Stimulated activated CD8-positive, alpha-beta memory T cell treated with anti-CD3 and anti-CD28 coated beads, Interleukin-4, amount 100 ng/mL, for 48 hours (primary cell): ENCODE measurements at regions not wholly inside any gene's neighbourhood (a gene's known extent, or its start where the extent isn't known, plus 50 kb on each side); places are given as distances from the start of the nearest gene placed in this dataset.

Experiments
- DNase-seq: peaks from one replicate; pipeline ENCODE4 v3.0.0-alpha.2; 2020

DNA sequence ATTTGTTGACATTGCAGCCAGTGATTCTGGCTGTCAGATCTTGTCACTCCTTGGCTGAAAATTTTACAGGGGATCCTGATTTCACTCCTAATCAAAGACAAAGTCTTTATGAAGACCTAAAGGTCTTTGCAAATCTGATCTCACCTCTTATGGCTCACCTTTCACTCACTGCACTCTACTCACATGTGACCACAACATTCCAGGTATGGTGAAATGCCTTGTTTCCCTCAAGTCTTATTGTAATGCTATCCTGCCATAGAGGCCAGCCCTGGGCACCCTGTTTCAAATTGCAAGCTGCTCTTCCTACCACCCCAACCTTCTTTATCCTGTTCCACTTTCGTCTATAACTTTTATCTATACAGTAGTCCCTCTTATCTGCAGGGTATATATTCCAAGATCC is 200.1 kb downstream of the NDFIP2 start:
- DNase-seq: no peak

- DNase-seq: no peak
Observed at GRCh38 chr13:79680485-79680884, 199.5 kb downstream of the NDFIP2 start.

DNA sequence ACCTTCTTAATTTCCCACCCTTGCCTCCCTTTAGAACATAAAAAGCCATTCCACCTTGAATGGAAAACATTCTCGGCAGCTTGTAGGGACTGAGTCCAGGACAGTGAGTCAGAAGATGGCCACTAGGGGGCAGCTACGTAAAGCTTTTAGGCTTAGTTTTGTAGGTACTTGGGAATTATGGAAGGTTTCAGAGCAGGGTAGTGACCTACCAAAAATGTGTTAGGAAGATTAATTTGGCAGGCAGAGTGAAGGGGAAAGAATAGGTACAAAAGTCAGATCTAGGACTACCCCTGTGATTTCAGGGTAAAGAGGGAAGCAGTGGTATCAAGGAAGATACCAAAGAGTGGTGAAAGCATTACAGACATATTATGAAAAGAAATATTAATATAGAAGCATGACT is 198.4 kb downstream of the NDFIP2 start:
- peak; percentile 73 for DNase-seq

DNA sequence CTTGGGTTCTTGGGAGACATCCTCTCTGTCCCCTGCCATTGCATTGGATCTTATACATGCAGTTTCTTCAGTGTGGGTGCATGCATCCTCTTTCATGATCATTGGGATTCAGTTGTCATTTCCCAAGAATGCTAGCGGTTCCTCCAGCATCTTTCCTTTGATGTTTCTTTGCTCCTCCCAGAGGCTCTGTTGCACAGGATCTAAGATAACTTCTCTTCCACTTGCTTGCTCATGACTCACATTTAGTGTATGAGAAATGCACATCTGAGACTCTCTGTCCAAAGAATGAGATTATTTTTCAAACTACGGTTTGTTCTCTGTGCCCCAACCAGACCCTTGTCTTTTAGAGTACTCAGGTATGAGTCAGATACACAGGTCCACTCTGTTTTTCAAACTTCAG is 197.1 kb downstream of the NDFIP2 start:
- no peak for DNase-seq

GRCh38 chr13:79675931-79676660 is 195.1 kb downstream of the NDFIP2 start:
- no peak for DNase-seq

DNA sequence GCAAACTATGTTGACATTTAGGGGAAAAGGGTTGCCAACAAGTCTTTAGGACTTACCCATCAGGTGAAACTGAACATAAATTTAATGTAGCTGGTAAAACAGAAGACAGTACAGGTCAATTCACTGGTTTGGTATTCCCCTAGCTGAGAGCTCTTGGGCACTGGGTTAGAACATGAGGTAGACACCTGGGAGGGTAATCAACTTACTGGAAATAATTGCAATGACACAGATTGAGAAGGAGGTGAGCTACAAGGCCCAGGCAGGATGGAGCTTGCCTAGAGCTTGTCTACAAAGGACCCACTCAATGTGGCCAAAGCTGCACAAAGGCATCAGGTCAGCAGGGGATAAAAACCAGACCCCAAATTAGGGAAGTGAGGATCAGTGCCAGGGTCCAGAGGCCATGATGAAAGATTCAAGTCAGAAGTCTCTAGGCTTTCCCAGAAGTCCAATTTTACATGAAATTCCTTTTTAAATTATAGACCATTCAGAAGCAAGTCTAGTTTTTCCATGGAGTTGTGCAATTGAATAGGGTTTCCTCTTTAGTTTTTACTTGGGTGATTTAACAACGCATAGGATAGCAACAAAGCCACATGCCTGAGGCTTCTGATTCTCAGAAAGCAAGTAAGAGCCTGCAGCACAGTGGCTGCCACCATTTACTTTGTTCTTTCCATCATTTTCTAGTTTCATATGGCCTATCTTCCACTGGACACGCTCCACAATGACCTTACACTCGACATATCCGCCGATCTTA is 194.0 kb downstream of the NDFIP2 start:
- DNase-seq: no peak

DNA sequence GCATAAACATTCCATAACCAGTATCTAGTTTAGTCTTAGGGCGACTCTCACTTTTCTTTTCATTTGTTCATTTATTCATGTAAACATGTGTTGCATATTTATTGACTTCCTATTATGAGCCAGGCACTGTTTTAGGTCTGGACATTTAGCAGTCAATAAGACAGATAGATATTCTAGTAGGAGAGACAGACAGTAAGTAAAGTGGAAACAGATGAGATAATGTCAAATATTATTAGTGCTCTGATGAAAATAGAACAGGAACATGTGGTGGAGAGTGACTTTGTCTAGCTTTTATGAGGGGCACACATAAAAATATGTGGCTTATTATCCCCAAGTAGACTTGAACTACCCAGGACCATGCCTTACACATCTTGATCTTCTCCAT is 193.0 kb downstream of the NDFIP2 start:
- no peak for DNase-seq

- no peak for DNase-seq
Observed at GRCh38 chr13:79673310-79673992, 192.5 kb downstream of the NDFIP2 start.

- no peak for DNase-seq
Observed at GRCh38 chr13:79671420-79671819, 190.5 kb downstream of the NDFIP2 start.

DNA sequence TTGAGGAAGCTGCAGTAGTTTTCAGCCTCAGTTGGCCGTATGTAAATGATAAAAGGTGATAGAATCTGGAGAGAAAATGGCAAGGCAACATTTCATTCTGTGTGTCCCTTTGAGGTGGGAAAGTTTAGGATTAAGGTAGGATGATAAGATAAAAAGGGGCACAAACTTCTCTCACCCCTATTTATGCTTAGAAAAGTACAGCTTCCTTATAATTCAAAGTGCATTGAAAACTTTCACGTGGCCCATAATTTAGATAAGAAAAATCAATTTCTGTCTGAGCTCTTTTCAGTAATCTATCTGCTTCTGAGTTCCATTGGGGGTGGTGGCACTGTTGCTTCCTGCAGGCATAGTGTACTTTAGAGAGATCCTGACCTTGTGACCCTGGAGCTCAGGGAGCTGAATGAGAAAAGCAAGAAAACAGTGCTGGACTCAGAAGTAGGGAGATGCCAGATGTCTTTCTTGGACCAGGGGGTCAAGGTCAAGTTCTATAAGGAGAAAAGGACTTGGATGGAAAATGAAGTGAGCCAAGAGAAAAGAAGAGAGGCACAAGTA is 187.3 kb downstream of the NDFIP2 start:
- no peak for DNase-seq

GRCh38 chr13:79667771-79668170 is 186.8 kb downstream of the NDFIP2 start:
- no peak for DNase-seq

GRCh38 chr13:79663977-79664636 is 183.2 kb downstream of the NDFIP2 start:
- no peak for DNase-seq

DNA sequence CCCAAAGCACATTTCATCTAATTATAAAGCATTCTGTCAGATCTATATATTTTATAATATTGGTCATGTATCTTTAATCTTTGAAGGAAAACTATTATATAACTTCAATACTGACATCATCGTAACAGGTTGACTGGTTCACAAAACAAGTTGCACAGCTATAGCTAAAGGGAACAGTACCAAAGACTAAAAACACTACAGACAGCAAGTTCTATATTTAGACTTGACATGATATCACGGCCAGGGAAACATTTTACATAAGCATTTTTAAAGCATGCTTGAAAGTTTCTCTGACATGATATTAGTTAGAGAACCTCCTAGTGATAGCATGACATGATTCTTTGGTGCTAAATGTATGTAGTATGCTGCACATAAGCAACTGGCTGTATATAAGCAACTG is 182.5 kb downstream of the NDFIP2 start:
- DNase-seq: no peak

- no peak for DNase-seq
Observed at GRCh38 chr13:79662882-79663281, 181.9 kb downstream of the NDFIP2 start.

GRCh38 chr13:79660361-79660760 is 179.4 kb downstream of the NDFIP2 start:
- no peak for DNase-seq

DNA sequence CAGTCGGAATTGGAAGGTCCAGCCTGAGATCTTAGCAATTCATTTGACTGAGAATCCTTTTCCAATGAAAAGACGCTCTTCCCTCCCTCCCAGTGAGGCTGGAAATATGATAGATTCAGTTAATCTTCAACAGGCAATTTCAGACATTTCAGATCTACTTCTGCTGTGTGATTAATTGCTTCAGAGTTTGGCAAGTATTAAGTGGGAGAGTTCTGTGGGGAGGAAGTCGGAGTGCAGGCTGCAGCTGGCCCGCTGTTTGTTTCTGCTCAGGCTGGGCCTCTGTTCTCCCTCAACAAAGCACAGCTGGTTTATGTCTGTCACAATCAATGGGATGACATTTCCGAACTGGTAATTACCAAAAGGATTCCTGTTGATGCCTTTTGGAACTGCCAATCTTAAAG is 178.2 kb downstream of the NDFIP2 start:
- DNase-seq: no peak

- no peak for DNase-seq
Observed at GRCh38 chr13:79658333-79658975, 177.5 kb downstream of the NDFIP2 start.

- DNase-seq: no peak
Observed at GRCh38 chr13:79655509-79655908, 174.6 kb downstream of the NDFIP2 start.

- no peak for DNase-seq
Observed at GRCh38 chr13:79654520-79654919, 173.6 kb downstream of the NDFIP2 start.

- no peak for DNase-seq
Observed at GRCh38 chr13:79650688-79651087, 169.7 kb downstream of the NDFIP2 start.

- DNase-seq: no peak
Observed at GRCh38 chr13:79648191-79648590, 167.2 kb downstream of the NDFIP2 start.

DNA sequence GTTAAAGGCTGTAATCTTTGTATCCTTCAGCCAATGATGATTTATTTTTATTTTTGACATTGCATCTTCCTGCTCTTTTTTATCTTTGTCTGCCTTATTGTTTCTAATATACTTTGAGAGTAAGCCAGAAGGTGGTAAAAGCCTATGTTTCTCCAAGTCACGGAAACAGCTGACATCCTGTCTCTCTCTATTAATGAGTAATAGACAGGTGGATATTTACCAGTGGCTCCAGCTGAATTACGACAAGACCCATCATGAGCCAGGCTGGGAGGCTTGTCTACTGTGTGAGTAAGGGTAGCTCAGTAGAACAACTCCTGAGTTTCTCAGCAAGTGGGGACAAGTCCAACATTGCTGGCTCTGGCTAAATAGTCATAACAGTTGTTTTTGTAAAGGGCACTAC is 166.6 kb downstream of the NDFIP2 start:
- DNase-seq: no peak

DNA sequence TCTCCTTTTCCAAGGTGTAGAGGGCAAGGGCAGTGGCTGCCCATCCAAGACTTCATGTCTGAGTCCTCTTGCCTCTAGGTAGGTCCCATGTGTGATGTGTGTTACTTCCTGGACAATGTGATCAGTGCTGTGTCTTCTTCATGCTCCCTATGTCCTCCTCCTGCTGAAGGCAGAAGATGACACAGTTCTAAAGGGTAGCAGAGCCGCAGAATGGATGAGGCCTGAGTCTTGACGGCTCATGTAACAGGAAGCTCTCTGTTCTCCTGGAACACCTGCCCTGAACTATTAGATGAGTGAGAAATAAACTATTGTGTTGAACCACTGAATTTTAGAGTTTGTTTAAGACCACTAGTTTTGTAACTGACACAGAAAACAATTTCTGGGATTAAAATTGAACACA is 165.9 kb downstream of the NDFIP2 start:
- no peak for DNase-seq
